HG02642 (cell line): ENCODE measurements at regions not wholly inside any gene's neighbourhood (a gene's known extent, or its start where the extent isn't known, plus 50 kb on each side); places are given as distances from the start of the nearest gene placed in this dataset.

ENCODE experiments used
- ATAC-seq: cut with Tn5 transposase; IDR thresholded peaks from one replicate; pipeline ENCODE4 v1.9.1; 2021; ENCODE audit warnings: mild to moderate bottlenecking; ENCODE audit not compliant: unreplicated experiment, poor library complexity

DNA sequence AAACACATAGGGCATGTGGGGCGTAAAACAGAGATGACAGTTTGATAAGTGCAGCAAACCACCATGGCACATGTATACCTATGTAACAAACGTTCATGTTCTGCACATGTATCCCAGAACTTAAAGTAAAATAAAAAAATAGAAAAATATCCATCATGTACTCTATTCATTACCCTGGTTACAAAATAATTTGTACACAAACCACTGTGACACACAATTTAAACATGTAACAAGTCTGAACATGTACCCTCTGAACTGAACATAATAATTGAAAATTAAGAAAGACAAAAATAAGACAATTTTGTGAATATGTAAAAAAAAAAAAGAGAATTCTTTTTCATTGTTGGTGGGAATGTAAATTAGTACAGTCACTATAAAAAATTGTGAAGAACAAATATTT lies 379.2 kb downstream of the KDM5D start:
- ATAC-seq: no peak

DNA sequence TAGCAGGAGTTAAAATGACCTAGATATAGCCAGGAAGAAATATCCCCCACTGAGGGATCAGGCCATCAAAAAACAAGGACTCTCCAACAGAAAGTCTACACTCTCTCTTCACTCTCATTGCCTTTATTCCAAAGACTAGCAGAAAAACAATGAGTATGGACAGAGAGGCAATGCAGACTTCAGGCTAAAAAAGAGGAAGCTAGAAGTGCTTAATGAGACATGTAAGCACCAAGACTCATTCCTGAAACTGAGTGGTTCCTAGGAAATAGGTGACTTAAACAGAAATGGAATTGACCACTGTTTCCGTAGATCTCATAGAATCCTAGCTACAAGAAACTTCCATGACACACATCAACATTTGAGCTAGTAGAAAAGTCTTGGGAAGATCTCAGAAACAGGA lies 387.3 kb downstream of the KDM5D start:
- ATAC-seq: no peak

DNA sequence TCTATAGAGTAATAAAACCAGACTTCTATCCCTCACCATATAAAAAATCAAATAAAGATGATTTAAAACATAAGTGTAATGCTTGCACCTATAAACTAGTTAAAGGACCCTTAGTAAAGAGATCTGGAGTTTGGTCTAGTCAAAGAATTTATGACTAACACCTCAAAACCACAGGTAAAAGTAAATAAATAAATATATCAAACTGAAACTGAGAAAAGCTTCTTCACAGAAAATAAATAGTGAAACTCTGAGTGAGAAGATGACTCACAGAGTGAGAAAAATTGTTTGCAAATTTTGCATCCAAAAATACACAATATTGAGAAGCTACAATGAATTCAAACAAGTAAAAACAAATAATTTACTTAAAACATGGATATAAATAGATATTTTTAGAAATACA lies 387.8 kb downstream of the KDM5D start:
- ATAC-seq: no peak

DNA sequence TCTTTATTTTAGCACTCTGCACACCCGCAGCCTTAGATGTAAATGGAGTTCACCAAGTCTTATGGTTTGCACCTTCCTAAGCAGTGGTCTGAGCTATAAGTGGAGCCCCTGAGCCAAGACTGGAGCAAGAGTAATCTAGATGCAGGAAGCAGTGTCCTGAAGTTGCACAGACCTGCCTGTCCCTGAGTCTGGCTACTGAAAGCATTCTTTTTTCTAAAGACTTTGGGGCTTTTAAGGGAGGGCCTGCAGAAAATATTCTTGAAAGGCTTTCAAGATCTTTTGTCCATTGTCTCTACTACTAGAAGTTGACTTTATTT lies 389.7 kb downstream of the KDM5D start:
- ATAC-seq: no peak

DNA sequence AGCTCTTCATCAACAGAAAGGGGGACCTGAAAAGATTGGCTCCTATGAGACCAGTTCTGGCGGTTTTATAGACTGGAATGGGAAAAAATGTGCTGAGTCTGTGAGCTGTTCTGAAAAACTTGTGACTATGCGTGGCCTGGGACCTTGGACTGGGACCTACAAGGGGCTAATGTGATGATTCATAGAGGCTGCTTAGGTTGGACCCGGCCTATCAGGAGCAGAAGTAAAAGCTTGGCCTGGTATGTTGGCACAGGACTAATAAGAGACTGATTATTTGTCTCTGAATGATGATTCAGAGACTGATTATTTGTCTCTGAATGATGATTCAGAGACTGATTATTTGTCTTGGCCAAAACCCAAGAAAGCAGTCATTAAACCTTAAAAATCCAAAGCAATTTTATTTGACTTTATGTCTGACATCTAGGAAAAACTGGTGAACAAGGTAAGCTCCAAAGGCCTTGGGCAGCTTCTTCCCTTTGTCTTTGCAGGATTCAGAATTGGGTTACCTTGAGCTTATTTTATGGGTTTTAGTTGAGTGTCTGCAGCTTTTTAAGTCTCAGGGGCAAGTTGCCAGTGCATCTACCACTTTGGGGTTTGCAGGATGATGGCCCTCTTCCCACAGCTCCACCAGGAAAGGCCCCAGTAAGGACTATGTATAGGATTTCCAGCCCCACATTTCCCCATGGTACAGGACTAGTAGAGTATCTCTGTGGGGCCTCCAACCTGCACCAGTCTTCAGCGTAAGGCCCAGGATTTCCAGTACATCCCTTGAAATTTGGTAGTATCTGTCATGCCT lies 390.3 kb downstream of the KDM5D start:
- ATAC-seq: no peak

DNA sequence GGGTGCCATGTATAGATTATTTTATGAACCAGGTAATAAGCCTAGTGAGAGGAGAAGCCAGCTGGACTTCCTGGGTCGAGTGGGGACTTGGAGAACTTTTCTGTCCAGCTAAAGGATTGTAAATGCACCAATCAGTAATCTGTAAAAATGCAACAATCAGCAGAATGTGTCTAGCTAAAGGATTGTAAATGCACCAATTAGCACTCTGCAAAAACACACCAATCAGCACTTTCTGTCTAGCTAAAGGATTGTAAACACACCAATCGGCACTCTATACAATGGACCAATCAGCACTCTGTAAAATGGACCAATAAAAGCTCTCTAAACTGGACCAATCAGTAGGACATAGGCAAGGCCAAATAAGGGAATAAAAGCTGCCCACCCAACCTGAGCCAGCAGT lies 392.9 kb downstream of the KDM5D start:
- ATAC-seq: no peak

DNA sequence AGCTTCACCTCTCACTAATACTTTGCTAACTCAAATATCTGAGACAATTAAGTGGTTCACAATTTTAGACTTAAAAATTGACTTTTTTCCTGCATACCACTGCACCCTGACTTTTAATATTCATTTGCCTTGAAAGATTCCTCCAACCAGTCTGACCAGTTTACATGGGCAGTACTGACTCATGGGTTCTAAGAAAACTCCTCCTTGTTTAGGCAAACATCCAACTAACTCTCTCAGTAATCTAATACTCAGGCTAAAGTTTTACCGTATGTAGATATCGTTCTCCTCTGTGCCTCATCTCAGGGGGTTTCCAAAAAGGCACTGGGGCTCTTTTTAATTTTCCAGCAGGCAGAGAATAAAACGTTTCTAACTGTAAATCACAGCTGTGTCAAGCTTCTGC lies 422.8 kb downstream of the KDM5D start:
- ATAC-seq: no peak

DNA sequence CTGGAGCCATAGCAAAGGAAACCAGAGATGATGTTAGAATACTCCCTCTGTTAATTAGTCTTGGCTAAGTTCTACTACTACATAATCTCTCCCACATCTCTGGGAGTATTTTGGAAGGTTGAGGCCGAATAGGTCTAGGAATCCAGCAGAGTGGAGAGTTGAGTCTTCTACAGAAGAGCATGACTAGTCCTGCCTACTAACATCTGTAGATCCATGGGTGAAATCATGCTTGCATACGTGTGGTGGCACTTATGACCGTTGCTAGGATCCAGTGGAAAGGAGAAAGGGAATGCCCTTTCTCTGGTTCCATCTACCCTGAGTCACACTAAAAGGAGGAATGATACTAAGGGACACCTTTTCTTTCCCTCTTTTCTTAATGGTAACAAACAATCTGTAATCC lies 425.4 kb downstream of the KDM5D start:
- ATAC-seq: no peak

DNA sequence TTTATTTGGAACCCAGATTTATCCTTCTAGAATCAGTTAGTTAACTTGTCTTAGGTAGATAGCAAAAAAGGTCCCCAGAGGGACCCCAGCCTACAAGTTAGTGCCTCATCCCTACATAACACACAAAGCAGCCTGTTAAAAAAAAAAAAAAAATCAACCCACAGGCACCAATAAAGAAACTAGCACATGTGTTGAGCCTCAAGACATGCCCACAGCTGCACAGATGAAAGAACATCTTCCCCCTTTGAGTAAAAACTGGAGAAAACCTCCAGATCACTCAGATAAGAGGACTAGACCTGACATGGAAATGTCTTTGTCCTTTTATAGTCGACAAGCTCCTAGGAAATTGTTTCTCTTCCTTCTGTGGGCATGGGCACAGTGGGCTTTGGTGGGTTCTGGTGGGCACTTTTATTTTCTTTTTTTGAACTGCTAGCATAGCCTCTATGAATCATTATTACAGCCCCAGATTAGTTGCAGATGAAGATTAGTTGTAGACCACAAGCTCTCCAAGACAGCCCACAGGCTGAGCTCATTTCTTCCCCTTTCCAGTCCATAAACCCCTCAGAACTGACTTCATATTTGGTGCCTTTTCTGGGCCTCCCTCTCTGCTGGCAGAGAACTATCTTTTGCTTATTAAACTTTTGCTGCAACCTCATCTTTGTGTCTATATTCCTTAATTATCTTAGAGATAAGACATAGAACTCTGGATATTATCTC lies 427.1 kb downstream of the KDM5D start:
- no peak for ATAC-seq

DNA sequence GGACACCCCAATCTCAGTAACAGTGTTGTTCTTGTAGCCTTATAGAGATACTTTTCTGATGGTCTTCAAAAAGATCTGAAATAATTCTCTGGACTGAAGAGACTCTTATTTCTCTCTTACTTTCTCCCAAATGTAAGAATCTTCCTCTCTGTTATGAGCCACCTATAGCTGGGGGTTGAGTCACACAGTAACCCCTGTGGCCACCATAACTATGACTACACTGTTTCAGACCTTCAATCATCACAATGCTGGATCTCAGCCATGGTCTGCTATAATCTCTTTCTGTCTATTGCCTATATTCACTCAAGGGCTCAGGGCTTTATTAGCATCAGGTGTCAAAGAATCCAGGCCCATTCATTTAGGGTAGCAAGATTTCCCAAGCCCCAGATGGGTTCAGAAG lies 436.9 kb downstream of the KDM5D start:
- ATAC-seq: no peak

DNA sequence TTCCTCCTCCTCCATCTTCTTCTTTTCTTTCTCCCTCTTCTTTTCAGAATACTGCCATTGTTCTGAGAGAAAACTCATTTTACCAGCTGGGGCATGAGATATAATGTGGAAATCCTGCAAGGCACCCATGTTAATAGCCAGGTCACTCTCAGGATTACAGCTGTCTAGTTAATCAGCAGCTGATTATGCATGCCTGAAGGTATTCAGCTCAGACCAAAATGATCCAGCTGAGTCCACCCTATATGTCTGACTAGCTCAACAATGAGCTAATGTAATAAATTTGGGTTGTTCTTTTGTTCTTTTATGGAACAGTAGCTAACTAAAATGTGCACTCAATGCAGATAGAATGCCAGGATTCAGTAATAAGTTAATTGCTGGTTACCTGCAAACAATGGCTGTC lies 441.4 kb downstream of the KDM5D start:
- no peak for ATAC-seq

DNA sequence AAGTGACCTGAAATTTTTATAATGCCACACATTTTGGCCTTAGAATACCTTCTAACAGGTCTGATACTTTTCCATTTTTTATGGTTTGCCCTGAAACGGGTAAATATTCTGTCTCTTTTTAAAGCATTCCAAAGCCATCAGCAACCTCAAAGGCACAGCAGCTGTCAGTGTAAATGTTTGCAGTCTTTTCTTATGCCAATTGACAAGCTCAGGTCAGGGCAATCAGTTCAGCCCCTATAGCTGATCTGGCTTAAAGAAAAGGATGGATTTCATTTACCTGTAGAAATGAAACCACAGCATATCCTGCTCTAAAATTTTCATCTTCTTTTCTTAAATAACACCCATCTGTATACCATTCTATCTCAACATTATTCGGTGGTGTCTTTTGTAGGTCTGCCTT lies 453.6 kb downstream of the KDM5D start:
- ATAC-seq: no peak

DNA sequence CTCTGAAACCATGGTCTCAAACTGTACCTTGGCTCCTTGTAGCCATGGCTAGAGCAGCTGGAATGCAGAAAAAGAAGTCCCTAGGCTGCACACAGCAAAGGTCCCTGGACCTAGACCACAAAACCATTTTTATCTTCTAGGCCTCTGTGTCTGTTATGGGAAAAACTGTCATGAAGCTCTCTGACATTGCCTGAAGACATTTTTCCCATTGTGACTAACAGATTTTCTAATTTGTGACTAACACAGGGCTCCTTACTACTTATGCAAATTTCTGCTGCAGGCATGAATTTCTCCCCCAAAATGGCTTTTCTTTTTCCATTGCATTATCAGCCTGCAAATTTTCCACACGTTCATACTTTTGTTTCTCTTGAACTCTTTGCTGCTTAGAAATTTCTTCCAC lies 470.4 kb downstream of the KDM5D start:
- ATAC-seq: no peak

DNA sequence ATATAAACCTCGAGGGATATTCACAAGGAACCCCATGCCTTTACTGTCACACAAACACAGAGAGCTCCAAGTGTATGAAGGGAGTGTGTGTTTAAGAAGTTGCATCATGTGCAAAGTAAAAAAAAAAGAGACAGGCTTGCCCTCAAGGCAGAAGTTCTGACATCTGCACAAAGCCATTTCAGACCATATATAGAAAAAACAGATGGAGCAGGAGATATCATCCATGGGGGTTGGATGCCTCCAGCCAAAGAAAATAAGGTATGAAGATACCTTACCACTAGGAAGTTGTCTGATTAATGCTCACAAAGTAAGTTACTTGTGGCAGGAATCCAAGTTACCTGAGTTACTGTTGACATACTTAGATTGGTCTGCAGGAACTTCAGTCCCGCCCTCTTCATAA lies 476.2 kb downstream of the KDM5D start:
- ATAC-seq: no peak

DNA sequence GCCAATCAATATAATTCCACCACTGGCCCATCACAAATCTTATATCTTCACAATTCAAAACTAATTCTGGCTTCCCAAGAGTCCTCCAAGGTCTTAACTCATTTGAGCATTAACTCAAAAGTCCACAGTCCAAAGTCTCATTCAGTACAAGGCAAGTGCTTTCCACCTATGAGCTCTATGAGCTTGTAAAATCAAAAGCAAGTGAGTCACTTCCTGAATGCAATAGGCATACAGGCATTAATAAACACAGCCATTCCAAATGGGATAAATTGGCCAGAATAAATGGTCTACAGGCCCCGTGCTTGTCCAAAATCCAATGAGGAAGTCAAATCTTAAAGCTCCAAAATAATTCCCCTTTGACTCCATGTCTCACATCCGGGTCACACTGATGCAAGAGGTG lies 479.1 kb downstream of the KDM5D start:
- no peak for ATAC-seq

DNA sequence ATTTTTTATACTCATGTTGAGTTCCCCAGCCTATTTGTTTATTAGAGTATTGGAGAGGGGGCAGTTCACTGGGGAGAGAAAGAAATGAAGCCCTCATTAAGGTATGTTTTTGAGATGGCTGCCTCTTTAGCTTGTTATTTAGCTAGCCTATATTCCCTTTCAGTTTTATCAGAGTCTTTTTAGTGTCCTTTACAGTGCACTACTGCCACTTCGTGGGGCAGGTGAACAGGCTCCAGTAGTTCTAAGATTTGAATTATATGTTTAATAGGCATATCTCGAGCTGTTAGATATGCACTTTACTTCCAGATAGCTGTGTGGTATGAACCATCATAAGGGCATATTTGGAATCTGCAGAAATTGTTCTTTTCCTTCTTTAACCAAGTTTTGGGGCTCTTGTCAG lies 482.2 kb downstream of the KDM5D start:
- ATAC-seq: no peak

DNA sequence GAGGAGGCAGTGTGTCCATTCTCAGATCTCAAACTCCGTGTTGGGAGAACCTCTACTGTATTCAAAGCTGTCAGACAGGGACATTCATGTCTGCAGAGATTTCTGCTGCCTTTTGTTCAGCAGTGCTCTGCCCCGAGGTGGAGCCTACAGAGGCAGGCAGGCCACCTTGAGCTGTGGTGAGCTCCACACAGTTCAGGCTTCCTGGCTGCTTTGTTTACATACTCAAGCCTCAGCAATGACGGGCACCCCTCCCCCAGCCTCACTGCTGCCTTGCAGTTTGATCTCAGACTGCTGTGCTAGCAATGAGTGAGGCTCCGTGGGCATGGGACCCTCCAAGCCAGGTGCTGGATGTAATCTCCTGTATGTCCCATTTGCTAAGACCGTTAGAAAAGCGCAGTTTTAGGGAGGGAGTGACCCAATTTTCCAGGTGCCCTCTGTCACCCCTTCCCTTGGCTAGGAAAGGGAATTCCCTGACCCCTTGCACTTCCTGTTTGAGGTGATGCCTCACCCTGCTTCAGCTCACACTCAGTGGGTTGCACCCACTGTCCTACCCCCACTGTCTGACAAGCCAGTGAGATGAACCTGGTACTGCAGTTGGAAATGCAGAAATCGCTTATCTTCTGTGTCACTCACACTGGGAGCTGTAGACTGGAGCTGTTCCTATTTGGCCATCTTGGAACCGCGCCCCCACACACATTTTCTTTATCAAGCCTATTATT lies 458.9 kb upstream of the HSFY2 start:
- ATAC-seq: no peak

DNA sequence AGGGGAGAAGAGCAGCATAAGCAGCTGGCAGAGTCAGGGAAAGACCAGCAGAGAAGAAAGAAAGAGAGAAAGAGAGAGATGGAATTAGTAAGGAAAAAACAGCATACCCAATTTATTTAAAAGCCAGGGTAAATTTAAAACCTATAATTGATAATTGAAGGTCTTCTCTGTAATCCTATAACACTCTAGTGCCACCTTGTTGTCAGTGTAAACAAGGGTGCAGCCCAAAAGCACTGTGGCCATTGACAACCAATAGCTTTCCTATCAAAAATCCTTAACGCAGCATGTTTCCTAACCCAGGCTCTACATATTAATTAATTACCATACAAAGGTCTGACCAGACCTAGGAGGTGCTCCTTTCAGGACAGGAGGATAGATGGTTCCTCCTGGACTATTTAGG lies 447.2 kb upstream of the HSFY2 start:
- no peak for ATAC-seq

DNA sequence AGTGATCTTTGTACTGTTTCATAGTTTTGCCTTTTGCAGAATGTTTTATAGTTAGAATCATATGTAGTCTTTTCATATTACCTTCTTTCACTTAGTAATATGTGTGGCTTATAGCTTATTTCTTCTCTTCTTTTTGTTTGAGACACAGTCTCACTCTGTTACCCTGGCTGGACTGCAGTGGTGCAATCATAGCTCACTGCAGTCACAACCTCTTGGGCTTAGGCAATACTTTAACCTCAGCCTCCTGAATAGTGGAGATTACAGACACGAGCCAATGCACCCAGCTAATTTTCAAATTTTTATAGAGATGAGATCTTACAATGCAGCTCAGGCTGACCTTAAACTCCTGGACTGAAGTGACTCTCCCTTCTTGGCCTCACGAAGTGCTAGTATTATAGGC lies 435.4 kb upstream of the HSFY2 start:
- ATAC-seq: no peak

DNA sequence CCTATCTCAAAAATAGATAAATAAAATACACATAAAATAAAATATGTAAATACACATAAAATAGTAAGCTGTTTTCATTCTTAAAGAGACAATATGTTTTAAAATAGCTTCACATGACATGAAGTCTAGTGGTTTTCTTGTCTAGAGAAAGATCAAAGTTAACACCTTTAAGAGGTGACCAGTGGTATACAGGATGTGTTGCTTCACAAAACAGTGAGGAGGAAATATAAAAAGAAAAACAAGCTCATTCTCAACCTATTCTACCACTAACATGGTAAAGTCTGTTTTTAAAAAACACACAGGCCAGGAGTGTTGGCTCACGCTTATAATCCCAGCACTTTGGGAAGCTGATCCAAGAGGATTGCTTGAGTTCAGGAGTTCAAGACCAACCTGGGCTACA lies 433.5 kb upstream of the HSFY2 start:
- no peak for ATAC-seq

DNA sequence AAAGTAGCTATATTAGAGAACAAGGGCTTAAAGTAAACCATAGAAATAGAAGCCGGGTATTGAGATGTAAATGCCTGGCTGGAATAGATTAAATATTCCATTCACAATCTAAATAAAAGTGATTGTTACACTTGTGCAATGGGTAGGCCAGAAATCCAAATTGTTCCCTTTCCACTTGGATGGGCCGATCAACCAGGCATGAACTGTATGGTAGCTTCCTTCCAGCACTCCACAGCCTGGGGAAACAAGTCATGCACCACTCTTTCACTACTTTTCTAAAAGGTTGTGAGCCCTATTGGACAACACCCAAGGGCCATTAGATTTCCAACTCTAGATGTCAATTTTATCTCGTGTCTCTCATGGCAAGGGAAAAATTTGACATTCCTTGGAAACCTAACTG lies 407.3 kb upstream of the HSFY2 start:
- ATAC-seq: no peak

DNA sequence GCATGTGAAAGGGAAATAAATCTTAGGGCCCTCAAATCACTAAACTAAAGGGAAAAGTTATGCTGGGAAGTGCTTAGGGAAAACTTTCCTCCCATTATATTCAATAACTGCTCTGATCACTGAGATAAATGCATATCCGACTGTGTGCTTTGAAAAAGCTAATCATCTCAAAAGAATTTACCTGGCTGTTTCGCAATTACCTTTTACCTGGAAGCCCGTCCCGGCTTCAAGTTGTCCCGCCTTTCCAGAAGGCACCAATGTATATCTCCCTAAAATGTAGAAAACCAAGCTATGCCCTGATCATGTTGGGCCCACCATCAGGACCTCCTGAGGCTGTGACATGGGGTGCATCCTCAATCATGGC lies 394.6 kb upstream of the HSFY2 start:
- no peak for ATAC-seq
